Astrocyte of the spinal cord (primary cell): ENCODE measurements at regions not wholly inside any gene's neighbourhood (a gene's known extent, or its start where the extent isn't known, plus 50 kb on each side); places are given as distances from the start of the nearest gene placed in this dataset.

Experiments used
- DNase-seq: peaks from one replicate; pipeline ENCODE4 v3.0.0; 2011; ENCODE audit warnings: low read depth, low spot score
- H3K4me3 ChIP-seq: 2 replicates; pipeline ENCODE4 v1.5.1; 2011; ENCODE audit warnings: low read depth, mild to moderate bottlenecking, low read length, moderate library complexity
- CTCF ChIP-seq: IDR thresholded peaks from 2 replicates; pipeline ENCODE4 v1.5.1; 2012; ENCODE audit warnings: low read depth, mild to moderate bottlenecking, low read length, inconsistent platforms
- in situ Hi-C: cut with HindIII; loops from 2 replicates; pipeline ENCODE4 v1.10.0; 2017; ENCODE audit warnings: low sequenced_read_pairs

GRCh38 chr17:14621826-14622614, 321.1 kb downstream of the HS3ST3B1 start:
- DNase-seq = no peak
- TF ChIP-seq CTCF = no peak
- no peak overlapping the region for H3K4me3 ChIP-seq
- in situ Hi-C loops = no loop called here

- DNase-seq = no peak
- TF ChIP-seq CTCF = no peak
- H3K4me3 ChIP-seq = no peak overlapping the region
- in situ Hi-C loops = no loop called here
Observed at GRCh38 chr17:14619821-14620220, 318.9 kb downstream of the HS3ST3B1 start.

GRCh38 chr17:14616528-14616927, 315.6 kb downstream of the HS3ST3B1 start:
- H3K4me3 ChIP-seq = no peak overlapping the region
- in situ Hi-C loops = no loop called here
- no peak for DNase-seq
- TF ChIP-seq CTCF = no peak

GRCh38 chr17:14605267-14605599, 304.4 kb downstream of the HS3ST3B1 start:
- DNase-seq = no peak
- no peak overlapping the region for H3K4me3 ChIP-seq
- in situ Hi-C loops = no loop called here
- no peak for TF ChIP-seq CTCF

GRCh38 chr17:14604591-14605266, 303.8 kb downstream of the HS3ST3B1 start:
- no peak overlapping the region for H3K4me3 ChIP-seq

GRCh38 chr17:14596224-14596623, 295.3 kb downstream of the HS3ST3B1 start:
- in situ Hi-C loops = no loop called here
- no peak overlapping the region for H3K4me3 ChIP-seq
- DNase-seq = no peak
- no peak for TF ChIP-seq CTCF

More at GRCh38 chr17:14604591-14605266, 303.8 kb downstream of the HS3ST3B1 start:
- in situ Hi-C loops = no loop called here
- no peak for TF ChIP-seq CTCF
- no peak for DNase-seq
